OCI-LY7 (cell line): ENCODE measurements at regions not wholly inside any gene's neighbourhood (a gene's known extent, or its start where the extent isn't known, plus 50 kb on each side); places are given as distances from the start of the nearest gene placed in this dataset.

Source experiments
- EZH2phosphoT487 ChIP-seq: fragments of 200-600 bp; sonication (generic); IDR thresholded peaks from 2 replicates; pipeline ENCODE4 v1.6.1; 2018; ENCODE audit warnings: low read depth, borderline replicate concordance, mild to moderate bottlenecking, mixed run types, antibody characterized with exemption, low read length, moderate library complexity, mixed read lengths
- TF ChIP-seq, protein P1 (sequence below): fragments of 200-600 bp; sonication (generic); conservative IDR thresholded peaks from 2 replicates; pipeline ENCODE4 v1.5.1; 2014; ENCODE audit warnings: mild to moderate bottlenecking, antibody characterized with exemption, low read length, moderate library complexity, mixed read lengths

DNA sequence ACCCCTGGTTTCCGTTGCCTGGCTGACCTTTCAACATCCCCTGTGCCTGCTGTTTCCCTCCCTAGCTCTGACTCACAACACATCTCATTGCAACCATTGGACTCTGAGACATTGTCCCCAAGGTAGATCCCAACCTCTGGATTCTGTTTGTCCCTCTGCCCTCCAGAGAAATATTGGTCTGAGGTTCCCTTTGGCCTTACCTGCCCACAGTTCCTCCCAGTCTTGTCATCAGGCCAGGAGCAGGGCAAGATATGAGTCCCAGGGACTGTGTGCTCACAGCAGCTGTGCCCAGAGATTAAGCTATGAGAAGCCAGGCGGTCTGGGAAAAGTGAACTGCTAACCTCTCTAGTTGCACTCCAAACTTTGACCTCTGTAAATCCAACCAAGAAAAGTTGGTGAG lies 168.2 kb upstream of the NR2F2 start:
- TF ChIP-seq, protein P1, sequence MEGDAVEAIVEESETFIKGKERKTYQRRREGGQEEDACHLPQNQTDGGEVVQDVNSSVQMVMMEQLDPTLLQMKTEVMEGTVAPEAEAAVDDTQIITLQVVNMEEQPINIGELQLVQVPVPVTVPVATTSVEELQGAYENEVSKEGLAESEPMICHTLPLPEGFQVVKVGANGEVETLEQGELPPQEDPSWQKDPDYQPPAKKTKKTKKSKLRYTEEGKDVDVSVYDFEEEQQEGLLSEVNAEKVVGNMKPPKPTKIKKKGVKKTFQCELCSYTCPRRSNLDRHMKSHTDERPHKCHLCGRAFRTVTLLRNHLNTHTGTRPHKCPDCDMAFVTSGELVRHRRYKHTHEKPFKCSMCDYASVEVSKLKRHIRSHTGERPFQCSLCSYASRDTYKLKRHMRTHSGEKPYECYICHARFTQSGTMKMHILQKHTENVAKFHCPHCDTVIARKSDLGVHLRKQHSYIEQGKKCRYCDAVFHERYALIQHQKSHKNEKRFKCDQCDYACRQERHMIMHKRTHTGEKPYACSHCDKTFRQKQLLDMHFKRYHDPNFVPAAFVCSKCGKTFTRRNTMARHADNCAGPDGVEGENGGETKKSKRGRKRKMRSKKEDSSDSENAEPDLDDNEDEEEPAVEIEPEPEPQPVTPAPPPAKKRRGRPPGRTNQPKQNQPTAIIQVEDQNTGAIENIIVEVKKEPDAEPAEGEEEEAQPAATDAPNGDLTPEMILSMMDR, result no peak
- no peak for TF ChIP-seq EZH2phosphoT487
